ENCODE measurements at regions not wholly inside any gene's neighbourhood (a gene's known extent, or its start where the extent isn't known, plus 50 kb on each side); places are given as distances from the start of the nearest gene placed in this dataset.

- FAIRE-seq: no peak
Observed at GRCh38 chr20:1798982-1799381, 96.2 kb upstream of the SIRPA start.

GRCh38 chr20:1793821-1794220, 101.4 kb upstream of the SIRPA start:
- no peak for FAIRE-seq
- no peak for DNase-seq (ENCODE audit: low spot score)

More at GRCh38 chr20:1798982-1799381, 96.2 kb upstream of the SIRPA start:
- DNase-seq (ENCODE audit: low spot score): no peak

- DNase-seq (ENCODE audit: low spot score): no peak
- FAIRE-seq: no peak
Observed at GRCh38 chr20:1792274-1792673, 102.9 kb upstream of the SIRPA start.

- DNase-seq (ENCODE audit: low spot score) (no peak), FAIRE-seq (no peak)
Observed at GRCh38 chr20:1790386-1790785, 104.8 kb upstream of the SIRPA start.

GRCh38 chr20:1788044-1788443, 107.2 kb upstream of the SIRPA start:
- FAIRE-seq (no peak), DNase-seq (ENCODE audit: low spot score) (no peak)

- no peak for FAIRE-seq
Observed at GRCh38 chr20:1786486-1786885, 108.7 kb upstream of the SIRPA start.

GRCh38 chr20:1784586-1784985, 110.6 kb upstream of the SIRPA start:
- DNase-seq (ENCODE audit: low spot score): no peak
- FAIRE-seq: no peak

More at GRCh38 chr20:1786486-1786885, 108.7 kb upstream of the SIRPA start:
- DNase-seq (ENCODE audit: low spot score): no peak

GRCh38 chr20:1783245-1783644, 112.0 kb upstream of the SIRPA start:
- no peak for DNase-seq (ENCODE audit: low spot score)
- no peak for FAIRE-seq

- DNase-seq (ENCODE audit: low spot score) (no peak), FAIRE-seq (no peak)
Observed at GRCh38 chr20:1782181-1782580, 113.0 kb upstream of the SIRPA start.

GRCh38 chr20:1779567-1779966, 115.6 kb upstream of the SIRPA start:
- DNase-seq (ENCODE audit: low spot score) (no peak), FAIRE-seq (no peak)

GRCh38 chr20:1778338-1778737, 116.9 kb upstream of the SIRPA start:
- FAIRE-seq (no peak), DNase-seq (ENCODE audit: low spot score) (no peak)

- no peak for FAIRE-seq
Observed at GRCh38 chr20:1777476-1777820, 117.8 kb upstream of the SIRPA start.

GRCh38 chr20:1776681-1777475, 118.3 kb upstream of the SIRPA start:
- peak; percentile 85 for FAIRE-seq
- peak; percentile 60 for DNase-seq (ENCODE audit: low spot score)

More at GRCh38 chr20:1777476-1777820, 117.8 kb upstream of the SIRPA start:
- no peak for DNase-seq (ENCODE audit: low spot score)

GRCh38 chr20:1775117-1775516, 117.5 kb upstream of the SIRPG start:
- DNase-seq (ENCODE audit: low spot score): no peak
- FAIRE-seq: no peak

GRCh38 chr20:1774479-1774878, 116.9 kb upstream of the SIRPG start:
- no peak for DNase-seq (ENCODE audit: low spot score)
- no peak for FAIRE-seq

- DNase-seq (ENCODE audit: low spot score) (no peak), FAIRE-seq (no peak)
Observed at GRCh38 chr20:1773816-1774215, 116.2 kb upstream of the SIRPG start.

- no peak for DNase-seq (ENCODE audit: low spot score)
- FAIRE-seq: no peak
Observed at GRCh38 chr20:1769491-1769890, 111.9 kb upstream of the SIRPG start.

GRCh38 chr20:1766731-1767130, 109.2 kb upstream of the SIRPG start:
- no peak for DNase-seq (ENCODE audit: low spot score)
- no peak for FAIRE-seq

GRCh38 chr20:1764136-1765033, 106.8 kb upstream of the SIRPG start:
- peak; percentile 30 for FAIRE-seq
- peak; percentile 40 for DNase-seq (ENCODE audit: low spot score)

- DNase-seq (ENCODE audit: low spot score) (no peak), FAIRE-seq (no peak)
Observed at GRCh38 chr20:1761598-1761997, 104.0 kb upstream of the SIRPG start.

- DNase-seq (ENCODE audit: low spot score) (peak; percentile 43), FAIRE-seq (peak; percentile 20)
Observed at GRCh38 chr20:1761116-1761515, 103.5 kb upstream of the SIRPG start.

- DNase-seq (ENCODE audit: low spot score) (no peak), FAIRE-seq (no peak)
Observed at GRCh38 chr20:1758765-1759164, 101.2 kb upstream of the SIRPG start.

All from RCC 7860 (cell line).